Pulmonary artery endothelial cell (primary cell): ENCODE measurements at regions not wholly inside any gene's neighbourhood (a gene's known extent, or its start where the extent isn't known, plus 50 kb on each side); places are given as distances from the start of the nearest gene placed in this dataset.
"Not testable (repeated sequence)": the region's sequence is repeated elsewhere in the genome, so short reads cannot be mapped to it uniquely, and the experiment has no call there.

Experiments used
- DNase-seq: peaks from one replicate; pipeline ENCODE4 v3.0.0-alpha.2; 2011; ENCODE audit warnings: low read depth, low spot score

- DNase-seq: no peak
Observed at GRCh38 chr7:123324283-123324682, 124.5 kb upstream of the SLC13A1 start.

GRCh38 chr7:123323689-123324088 lies 123.9 kb upstream of the SLC13A1 start:
- no peak for DNase-seq

DNA sequence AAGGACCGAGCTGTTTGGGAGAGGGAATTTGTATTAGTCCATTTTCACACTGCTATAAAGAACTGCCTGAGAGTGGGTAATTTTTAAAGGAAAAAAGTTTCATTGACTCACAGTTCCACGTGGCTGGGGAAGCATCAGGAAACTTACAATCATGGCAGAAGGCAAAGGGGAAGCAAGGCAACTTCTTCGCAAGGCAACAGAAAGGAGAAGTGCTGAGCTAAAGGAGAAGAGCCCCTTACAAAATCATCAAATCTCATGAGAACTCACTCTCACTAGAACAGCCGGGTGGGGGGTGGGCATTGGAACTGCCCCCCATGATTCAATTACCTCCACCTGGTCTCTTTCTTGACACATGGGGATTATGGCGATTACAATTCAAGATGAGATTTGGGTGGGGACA lies 121.8 kb upstream of the SLC13A1 start:
- not testable (repeated sequence) for DNase-seq

- no peak for DNase-seq
Observed at GRCh38 chr7:123319911-123320310, 120.1 kb upstream of the SLC13A1 start.

DNA sequence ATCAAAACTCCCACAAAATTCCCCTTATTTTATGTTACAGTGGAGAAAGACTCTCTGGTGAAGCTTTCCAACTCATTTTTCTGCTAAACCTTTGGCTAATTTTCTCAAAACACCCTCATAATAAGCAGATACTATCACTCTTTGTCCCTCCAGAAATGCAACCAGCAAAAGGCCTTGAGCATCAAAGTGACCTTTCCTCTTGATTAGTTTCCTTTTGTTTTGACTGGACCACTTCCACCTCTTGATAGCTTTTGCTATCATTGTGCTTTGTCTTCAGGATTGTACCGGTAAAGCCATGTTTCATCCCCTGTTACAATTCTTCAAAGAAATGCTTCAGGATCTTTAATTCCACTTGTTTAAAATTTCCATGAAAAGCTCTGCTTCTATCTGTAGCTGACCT lies 115.1 kb upstream of the SLC13A1 start:
- no peak for DNase-seq

DNA sequence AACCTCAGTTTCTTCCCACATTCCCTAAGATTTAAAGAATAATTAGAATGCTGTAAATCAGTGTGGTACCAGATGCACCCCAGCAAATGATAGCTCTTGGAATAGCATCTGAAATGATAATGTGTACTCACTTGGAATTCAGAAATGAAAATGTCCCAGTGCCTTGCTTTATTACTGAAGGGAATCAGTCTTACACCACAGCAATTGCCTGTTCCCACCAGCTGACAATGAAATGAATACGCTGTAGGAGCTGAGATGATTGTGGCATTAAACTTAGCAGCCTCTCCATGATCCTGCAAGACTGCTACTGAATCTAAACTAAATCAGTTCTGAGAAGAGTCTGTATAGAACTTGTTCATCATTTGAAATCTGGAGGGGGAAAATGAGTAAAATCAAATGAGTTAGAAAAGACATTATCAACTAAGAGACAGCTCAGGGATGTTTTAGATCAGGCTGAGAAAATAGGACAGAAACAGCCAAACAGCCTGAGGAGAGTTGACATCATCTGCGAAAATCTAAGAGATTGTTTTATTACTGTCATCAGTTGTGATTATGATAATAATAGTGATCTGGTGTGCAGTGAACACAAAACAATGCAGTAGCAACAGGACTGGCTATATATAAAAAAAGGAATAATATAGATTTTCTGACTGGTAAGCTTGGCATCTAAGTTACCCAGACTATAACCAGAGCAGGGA lies 108.6 kb upstream of the SLC13A1 start:
- DNase-seq: no peak

GRCh38 chr7:123305840-123306375 lies 106.1 kb upstream of the SLC13A1 start:
- no peak for DNase-seq

DNA sequence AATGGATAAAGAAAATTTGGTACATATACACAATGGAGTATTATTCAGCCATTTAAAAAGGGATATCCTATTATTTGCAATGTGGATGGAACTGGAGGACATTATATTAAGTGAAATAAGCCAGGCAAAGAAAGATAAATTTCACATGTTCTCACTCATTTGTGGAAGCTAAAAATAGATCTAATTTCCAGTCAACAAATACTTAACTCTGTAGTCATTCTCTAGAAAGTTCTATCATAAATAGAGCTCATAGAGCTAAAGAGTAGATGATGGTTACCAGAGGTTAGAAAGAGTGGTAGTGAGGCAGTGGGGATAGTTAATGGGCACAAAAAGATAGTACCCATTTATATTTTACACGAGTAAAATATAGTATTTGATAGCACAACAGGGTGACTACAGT lies 104.2 kb upstream of the SLC13A1 start:
- no peak for DNase-seq

DNA sequence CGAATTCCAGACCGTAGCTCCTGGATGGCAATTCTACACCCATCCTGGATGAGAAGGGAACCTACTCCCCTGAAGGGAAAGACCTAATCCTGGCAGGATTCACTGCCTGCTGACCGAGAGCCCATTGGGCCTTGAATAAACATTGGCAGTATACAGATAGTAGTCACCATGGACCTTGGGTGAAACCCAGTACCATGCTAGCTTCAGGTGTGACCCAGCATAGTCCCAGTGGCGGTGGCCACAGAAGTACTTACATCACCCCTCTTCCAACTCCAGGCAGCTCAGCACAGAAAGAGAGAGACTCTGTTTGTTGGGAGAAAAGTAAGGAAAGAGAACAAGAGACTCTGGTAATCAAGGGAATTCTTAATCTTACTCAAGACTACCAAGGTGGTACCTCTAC lies 97.2 kb upstream of the SLC13A1 start:
- DNase-seq: no peak

DNA sequence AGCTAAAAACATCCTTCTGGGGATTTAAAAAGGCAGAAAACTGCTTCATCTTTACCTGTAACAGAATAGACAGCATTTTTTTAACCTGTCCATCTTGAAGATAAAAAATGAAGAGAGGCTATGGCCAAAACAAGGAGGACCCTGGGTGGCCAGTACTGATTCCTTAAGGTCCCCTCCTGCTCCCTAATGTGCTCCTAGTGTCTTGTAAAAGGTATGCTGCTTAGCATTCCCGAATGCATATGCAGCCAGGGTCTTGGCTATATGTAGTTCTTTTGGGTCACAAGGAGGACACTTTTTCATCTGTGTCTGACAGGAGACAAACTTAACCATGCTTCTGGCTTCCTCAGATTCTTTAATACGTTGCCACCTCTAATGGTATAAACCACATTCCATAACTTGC lies 93.9 kb upstream of the SLC13A1 start:
- DNase-seq: no peak

DNA sequence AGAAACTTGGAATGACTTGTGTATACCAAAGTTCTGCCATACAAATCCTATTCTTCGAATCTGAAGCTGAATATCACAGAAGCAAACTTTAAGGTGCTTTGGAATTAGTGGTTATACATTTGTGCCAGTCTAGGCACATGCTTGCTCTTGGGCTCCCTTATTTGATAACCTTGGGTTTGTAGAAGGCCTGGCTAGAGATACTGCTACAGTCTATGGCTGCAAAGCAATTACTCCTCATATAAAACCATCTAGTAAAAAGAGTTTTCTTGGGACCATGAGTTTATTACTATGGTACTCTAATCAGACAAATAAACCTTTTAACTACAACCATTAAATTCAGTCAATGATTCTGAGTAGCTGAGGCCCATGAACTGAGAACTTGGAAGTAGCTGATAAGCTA lies 92.5 kb upstream of the SLC13A1 start:
- DNase-seq: no peak

DNA sequence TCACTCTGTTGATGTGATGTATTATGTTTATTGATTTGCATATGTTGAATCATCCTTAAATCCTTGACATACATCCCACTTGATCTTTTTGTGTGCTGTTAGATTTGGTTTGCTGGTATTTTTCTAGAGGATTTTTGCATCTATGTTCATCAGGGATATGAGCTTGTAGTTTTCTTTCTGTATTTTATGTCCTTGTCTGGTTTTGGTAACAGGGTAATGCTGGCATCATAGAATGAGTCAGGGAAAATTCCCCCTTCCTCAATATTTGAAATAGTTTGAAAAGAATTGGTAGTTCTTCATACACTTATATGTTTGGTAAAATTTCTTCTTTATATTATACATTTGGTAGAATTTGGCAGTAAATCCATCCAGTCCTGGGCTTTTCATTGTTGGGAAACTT lies 89.4 kb upstream of the SLC13A1 start:
- no peak for DNase-seq

GRCh38 chr7:123285076-123285700 lies 85.4 kb upstream of the SLC13A1 start:
- no peak for DNase-seq

DNA sequence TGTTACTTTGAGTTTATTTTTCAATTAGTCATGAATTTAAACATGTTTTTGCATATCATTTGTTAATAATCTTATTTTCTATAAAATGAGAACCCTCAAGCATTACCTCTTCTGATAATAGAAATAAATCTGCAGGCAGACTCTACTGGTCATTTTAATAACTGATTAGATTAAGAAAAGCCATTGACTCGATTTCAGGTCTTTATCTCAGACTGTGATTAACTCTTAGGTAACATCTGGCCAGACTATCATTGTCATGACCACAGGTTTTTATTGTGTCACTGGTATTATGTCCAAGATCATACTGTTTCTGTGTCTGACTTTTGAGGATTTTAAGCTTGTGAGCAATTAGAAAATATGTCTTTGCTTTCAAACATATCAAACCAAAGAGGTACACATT lies 83.6 kb upstream of the SLC13A1 start:
- no peak for DNase-seq

- DNase-seq: no peak
Observed at GRCh38 chr7:123282181-123282580, 82.4 kb upstream of the SLC13A1 start.

DNA sequence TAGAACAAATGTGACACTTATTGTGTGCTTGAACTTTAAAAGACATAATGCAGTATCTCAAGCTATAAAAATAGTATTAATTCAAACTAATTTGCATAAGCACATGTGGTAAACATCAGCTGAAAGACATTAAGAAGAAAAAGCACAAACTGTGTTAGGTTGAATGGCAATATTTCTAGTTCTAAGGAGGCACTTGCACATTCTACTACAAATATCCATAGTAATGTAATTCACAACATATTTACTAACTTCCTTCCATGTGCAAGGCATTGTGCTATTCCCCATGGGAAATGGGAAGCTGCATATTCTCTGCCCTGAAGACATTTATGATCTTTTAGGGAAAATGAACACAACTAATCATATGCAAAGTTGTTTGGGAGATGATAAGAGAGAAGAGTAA lies 80.2 kb upstream of the SLC13A1 start:
- no peak for DNase-seq

DNA sequence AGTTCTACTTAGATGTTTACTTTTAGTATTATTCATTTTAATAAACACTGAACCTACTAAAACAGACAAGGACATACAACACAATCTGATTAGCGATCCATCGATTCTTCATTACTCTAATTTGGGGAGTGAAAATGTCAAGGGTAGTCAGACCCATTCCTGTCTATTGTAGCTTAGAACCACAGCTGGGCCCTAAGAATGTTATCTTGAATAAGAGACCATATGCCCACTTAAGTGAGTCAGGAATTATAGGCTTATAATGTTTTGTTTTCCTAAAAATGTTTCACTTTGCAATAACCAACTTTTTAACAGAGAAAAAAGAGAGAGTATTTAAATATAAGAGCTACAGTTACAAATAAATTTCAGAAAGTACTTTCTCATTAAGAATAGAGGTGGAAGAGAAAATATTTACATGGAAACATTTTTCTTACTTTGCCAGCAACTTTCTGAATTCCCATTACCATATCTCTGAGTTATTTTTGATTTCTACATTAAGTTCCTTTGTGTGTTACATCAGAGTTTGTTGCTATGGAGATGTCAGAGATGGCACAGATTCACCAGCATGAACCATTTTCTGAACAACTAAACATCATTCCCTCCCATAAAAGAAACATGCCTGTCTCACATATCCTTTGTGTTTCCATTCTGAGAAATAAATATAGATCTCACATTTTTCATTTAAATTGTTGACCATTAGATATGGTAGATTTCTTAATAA lies 75.4 kb upstream of the SLC13A1 start:
- no peak for DNase-seq

GRCh38 chr7:123273185-123273584 lies 73.4 kb upstream of the SLC13A1 start:
- no peak for DNase-seq

GRCh38 chr7:123271856-123272255 lies 72.1 kb upstream of the SLC13A1 start:
- no peak for DNase-seq

DNA sequence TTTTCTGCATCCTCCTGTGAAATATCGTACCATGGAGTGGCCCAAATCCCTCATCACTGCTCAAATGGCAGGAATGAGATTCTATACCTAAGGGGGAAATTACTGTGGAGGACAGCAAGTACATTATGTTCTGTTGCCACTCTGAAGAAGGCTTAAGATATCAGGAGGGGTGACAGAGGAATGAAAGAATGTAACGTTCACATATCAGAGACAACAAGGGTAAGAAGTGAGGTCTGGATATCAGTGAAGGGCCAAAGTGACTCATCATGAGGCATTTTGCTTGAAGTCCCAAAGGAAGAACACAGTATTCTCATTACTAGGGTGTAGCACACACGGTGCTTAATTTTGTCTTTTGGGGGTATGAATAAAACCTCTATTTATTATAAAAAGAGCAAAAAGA lies 71.5 kb upstream of the SLC13A1 start:
- DNase-seq: no peak

DNA sequence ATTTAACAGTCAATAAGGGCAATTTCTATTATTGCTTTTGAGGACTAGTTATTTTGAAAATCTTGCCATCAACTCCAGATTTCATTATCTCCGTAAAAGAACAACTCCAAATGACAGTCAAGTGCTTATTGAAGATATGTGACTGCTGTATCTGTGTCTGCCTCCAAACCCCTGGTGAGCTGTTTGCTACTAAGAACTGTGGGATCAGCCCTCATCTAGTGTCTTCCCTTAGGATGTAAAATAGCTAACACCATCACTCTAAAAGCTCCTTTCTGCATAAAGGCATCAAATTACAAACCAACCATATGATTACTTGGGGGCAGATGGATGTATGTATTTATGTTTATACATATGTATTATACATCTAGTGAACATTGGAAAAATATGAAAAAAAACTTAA lies 70.8 kb upstream of the SLC13A1 start:
- DNase-seq: no peak

DNA sequence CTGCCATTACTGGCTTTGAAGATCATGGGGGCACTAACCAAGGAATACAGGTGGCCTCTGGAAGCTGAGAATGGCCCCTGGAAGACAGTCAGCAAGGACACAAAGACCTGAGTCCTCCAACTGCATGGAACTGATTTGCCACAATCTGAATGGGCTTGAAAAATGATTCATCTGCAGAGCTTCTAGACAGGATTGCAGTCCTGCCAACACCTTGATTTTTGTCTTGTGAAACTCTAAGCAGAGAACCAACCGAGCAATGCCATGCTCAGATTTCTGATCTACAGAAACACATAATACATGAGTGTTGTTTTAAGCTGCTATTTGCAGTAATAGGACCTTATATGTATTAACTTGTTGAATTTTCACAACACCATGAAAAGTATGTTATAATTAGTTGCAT lies 66.1 kb upstream of the SLC13A1 start:
- DNase-seq: no peak

DNA sequence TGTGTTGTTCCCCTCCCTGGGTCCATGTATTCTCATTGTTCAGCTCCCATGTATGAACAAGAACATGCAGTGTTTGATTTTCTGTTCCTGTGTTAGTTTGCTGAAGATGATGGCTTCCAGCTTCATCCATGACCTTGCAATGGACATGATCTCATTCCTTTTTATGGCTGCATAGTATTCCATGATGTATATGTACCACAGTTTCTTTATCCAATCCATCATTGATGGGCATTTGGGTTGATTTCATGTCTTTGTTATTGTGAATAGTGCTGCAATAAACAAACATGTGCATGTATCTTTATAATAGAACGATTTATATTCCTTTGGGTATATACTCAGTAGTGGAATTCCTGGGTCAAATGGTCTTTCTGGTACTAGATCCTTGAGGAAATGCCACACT lies 65.1 kb upstream of the SLC13A1 start:
- DNase-seq: not testable (repeated sequence)
